Right hindlimb (tissue), 1 donor: ENCODE measurements at regions not wholly inside any gene's neighbourhood (a gene's known extent, or its start where the extent isn't known, plus 50 kb on each side); places are given as distances from the start of the nearest gene placed in this dataset.
A peak's percentile ranks its signal among the peaks of the same experiment; 100 is the strongest.

Source experiments
- DNase-seq: peaks from one replicate; pipeline ENCODE4 v3.0.0-alpha.2; 2018

DNA sequence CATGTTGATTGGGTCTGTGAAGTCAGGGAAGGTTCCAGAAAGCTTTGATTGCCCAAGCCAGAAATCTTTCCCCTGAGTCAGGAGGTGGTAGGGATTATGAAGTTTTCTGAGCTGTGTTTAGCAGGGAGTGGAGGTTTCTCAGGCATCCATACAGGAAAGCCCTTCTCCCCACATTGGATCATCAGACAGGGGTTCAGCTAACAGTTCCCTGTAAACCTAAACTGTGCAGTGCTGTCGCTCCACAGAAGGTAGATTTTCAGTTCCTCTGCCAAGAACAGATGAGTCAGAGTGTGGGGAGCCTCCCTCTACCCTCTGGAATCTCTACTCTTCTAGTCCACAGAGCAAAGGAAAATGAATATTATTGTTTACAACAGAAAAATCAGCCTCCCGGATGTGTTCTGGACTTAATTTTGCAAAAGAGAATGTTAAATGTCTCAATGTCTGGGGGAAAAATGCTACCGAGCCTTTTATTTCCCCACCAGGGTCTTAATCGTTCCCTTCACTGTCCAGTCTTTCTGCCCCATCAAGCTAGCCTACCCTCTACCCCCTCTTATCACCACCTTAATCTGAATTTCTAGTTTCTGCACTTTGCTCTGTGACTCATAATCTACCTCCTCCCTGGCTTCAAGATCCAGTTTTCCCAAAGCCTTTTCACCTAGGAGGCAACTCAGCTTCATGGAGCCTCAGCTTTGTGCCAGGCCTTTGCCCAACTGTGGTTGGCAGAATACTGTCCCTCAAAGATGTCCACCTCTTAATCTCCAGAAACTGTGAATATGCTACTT, 355.6 kb downstream of the PRDM2 start:
- DNase-seq, result no peak

DNA sequence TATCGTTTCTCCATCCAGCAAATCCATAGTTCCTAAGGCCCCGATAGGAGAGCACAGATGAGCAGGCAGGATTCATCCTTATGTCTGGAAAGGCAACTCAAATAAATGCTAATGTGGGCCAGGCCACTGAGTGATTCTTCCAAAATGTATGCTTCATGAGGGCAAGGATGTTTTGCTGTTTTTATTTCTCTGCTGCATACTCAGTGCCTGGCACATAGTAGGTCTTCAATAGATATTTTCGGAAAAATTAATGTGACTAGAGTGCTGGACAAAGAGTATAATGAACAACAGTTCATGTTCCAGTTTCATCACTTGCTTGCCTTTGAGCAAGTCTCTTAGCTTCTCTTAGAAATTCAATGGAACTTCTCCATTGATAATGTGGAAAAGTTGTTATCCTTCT, 357.7 kb downstream of the PRDM2 start:
- no peak for DNase-seq

DNA sequence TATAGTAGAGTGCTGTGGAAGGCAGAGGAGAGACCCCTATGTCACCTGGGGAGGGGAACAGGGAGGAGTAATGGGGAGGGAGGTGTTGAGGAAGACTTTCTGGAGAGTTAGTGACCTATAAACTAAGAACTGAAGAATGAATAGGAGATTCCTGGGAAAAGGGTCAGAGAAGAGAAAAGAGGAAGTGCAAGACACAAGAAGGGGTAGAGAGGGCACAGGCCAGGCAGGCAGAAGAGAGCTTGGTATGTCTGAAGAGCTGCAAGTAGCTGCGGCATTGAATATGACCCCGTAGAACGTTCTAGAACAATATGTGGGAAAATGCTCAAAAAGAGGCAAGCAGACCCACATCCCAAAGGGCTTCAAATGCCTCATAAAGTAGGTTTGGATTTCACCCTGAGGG, 361.2 kb downstream of the PRDM2 start:
- no peak for DNase-seq

DNA sequence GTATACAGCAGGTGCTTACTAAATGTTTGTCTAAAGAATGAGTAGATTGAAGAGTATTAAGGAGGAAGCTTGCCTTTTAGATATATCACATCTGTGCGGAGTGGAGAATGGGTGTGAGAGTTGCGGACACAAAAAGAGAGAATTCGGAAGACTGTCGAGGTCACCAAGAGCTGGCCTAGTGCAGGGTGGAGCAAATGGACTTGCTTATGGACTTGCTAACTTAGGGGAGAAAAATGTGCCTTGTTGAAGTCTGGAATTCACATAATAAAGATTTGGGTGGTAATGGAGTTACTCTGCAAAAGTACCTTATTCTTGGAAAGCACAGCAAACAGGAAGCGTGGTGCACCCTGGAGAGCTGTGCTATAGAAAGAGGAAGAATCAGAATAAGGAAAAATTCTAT, 361.7 kb downstream of the PRDM2 start:
- DNase-seq, result no peak

DNA sequence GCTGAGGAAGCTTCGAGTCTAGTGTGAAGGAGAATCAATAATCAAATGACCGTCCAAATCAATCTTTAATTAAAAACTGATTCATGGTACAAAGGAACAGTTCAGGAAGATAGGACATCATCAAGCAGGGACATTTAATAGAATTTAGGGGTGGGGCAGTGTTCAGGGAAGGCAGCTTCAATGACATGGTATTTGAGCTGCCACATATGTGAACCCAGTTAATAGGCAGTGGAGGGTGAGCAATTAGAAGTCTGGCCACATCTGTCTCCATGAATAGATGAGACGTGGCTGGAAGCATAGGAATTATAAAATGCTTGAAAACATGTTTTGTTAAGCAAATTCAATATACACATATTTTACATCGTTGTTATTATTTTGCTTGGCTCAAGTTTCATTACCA, 362.7 kb downstream of the PRDM2 start:
- DNase-seq, result no peak

DNA sequence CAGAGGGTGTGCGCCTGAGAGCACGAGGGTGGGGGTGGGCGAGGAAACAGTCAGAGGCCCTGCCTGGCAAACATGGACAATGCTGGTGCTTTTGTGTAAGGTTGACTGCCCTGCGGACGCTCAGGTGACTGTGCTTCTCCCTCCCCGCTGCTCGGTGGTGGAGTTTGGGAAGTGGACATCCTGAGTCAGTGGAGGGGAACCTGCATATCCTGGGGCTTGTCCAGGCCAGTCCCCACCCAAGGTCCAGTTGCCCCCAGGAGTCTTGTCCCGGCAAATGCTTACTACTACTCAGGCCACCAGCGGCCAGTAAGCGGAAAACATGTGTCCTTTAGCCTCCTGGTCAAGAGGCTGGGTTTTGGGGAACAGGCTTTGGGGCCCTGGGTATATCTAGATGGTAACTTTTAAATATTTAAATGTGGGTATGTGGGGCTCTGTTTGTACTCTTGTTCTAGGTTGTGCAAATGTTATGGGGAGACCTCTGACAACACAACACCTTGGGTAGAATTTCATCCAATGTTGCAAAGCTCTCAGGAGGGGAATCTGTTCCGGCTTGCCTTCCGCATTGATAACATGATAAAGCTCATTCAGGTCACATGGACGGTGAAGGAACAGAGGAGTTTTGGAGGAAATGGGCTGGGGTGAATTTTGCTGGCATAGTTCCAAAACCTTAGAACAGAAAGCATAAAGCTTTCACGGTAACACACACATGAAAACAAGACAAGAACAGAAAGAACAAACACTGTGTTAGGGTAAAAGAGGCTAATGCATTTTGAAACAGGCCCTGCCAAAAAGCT, 364.9 kb downstream of the PRDM2 start:
- DNase-seq, result no peak

DNA sequence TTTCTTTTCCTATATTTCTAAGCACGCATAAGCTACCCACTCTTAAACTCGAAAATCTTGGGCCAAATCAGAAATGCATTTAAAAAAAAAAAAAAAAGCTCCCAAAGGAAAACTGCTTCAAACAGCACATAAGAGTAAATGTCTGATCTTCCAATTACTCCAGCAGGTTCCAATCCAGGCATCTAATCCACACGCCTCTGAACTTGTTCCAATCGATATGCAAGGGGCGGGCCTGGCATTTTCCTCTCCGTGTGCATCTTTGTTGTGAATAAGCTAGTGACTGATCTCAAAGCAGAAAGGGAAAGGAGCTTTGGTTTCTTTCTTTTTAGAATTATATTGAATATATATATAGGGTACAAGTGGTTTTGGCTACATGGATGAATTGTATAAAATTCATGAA, 365.5 kb downstream of the PRDM2 start:
- no peak for DNase-seq

DNA sequence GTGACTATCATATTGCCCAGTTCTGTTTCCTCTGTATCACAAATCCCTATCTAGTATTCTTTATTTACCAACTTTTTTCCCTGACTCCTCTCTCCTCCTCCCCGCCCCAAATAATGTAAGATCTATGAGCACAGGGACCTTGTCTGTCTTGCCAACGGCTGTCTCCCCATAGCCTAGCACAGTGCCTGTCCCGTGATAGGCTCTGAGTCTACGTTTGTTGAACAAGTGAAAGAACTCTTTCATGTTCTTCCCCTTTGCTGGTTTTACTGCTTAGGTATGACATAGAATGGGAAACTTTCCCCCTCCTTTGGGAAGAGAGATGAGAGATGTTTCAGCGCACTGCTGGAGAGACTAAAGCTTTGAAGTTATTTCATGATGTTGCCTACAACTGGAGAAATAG, 367.0 kb downstream of the PRDM2 start:
- DNase-seq, result no peak

DNA sequence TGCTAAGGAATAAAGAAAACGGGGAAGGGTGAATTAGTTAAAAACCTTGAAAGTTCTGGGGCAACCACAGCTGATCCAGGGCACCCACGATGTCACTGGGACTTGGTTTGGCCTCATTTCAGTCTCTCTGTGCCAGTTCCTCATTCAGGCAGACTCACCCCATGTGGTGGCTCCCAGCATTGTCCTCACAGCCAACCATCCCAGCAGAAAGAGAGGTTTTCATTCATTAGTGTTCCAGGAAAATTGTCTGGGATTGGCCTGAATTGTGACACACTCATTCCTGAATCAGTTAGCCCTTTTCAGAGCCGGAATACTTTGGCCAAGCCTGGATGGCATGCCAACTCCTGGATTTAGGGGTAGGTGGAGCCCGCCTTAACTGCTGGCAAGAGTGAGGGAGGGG, 367.7 kb downstream of the PRDM2 start:
- DNase-seq, result no peak

DNA sequence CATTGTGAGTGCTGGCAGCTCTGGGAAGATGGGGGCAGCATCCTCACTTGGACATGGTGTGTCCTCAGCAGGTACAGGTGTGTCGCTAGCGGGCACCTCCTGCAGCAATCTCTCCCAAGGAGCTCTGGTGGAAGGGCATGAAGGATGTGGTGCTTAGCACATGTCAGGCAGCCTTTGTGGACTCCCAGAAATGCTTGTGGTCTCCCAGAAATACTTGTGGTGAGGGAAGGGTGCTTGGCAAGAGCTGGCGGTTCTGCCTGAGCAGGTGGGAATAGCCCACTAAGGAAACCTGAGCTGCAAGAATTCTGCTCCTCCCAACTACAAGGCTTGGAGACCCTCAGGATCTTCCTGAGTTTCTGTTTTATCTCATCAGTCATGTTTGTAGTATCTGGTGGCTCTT, 371.6 kb downstream of the PRDM2 start:
- DNase-seq, result no peak

DNA sequence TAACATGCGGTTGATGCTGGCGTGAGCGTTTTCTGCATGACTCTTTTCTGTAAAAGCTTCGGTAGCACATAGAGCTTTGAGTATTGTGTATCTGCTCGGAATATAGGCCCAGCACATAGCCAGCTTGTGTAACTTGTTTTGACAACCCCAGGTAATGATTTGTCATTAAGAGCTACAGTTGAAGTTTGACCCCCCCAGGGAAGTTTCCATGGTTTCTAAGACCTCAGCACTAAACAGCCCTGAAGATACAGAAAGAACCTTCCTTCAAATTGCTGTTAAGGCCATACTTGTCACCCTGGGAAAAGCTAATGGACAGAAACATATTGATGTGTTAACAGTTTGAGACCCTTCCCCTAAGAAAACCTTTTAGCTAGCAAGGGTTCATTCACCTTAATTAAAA, 380.7 kb downstream of the PRDM2 start:
- DNase-seq, result no peak

DNA sequence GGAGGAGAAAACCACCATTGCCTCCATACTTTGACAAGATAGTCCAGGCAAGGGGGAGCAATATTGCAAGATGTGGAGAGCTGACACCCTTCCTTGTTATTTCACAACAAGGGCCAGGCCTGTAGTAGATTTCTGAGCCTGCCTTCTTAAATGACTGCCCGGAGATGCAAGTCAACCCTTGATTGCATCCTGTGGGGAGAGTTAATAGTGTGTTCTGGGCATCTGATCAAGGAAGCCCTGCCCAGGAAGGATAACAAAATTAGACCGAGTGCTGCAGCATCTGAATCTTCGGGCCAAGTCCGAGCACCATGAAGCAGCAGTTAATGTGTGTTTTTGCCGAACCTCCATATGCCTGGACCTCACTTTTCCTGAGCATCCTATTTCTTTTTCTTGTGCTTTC, 382.3 kb downstream of the PRDM2 start:
- no peak for DNase-seq

DNA sequence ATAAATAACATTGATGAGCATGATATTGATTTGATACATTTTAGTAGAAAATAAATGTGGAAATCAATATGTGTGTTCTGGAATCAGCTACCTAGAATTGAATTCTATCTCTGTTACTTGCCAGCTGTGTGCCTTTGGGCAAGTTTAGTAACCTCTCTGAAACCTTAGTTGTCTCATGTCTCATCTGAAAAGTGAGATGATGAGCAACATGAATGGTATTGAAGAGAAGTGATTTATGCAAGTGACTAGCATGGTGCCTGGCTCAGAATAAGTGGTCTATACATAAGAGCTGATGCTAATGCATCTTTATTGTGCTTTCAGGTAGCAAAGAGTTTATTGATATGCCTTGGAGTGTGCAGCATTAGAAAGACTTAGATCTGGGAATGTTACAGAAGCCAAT, 383.3 kb downstream of the PRDM2 start:
- DNase-seq, result no peak

DNA sequence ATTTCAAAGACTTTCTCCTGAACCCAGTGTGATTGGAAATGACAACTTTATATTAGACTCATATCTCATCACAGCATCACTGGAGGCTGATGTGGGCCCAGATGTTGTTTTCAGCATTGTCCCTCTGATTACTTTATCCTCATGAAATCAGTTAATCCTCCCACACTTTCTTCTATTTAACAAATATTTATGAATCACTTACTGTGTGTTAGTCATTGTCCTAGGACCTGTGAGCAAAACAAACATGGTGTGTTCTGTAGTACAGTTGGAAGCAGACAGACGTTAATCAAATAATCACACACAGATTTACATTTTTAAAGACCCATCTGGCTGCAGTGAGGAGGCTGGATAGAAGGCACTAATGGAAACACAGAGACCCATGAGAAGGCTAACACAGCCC, 383.7 kb downstream of the PRDM2 start:
- DNase-seq, result no peak

DNA sequence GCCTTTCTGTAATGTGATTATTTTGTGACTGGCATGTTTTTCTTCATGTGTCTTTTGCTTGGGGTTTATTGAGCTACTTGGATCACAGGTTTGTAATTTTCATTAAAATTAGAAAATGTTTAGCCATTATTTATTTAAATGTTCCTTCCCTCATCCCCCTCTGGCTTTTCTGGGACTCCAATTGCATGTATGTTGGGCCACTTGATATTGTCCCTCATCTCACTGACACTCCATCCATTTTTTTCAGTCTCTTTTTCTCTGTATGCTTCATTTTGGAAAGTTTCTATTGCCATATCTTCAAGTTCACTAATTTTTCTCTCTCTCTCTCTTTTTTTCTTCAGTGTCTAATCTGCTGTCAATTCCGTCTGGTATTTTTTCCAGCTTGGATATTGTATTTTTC, 390.1 kb downstream of the PRDM2 start:
- DNase-seq, result no peak

DNA sequence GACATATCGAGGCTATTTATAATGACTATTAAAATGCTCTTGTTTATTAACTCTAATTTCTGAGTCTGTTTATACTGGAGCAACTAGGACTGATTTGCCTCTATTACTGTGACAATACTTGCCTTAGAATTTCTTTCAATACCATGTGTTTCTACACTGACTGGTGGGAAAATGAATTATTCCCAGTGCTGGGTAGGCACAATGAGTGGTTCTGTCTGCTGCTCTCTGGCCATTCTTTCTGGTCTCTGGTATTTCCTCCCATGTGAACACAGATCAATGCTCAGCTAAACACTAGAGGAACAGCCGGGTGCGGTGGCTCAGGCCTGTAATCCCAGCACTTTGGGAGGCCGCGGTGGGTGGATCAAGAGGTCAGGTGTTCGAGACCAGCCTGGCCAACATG, 390.5 kb downstream of the PRDM2 start:
- no peak for DNase-seq

DNA sequence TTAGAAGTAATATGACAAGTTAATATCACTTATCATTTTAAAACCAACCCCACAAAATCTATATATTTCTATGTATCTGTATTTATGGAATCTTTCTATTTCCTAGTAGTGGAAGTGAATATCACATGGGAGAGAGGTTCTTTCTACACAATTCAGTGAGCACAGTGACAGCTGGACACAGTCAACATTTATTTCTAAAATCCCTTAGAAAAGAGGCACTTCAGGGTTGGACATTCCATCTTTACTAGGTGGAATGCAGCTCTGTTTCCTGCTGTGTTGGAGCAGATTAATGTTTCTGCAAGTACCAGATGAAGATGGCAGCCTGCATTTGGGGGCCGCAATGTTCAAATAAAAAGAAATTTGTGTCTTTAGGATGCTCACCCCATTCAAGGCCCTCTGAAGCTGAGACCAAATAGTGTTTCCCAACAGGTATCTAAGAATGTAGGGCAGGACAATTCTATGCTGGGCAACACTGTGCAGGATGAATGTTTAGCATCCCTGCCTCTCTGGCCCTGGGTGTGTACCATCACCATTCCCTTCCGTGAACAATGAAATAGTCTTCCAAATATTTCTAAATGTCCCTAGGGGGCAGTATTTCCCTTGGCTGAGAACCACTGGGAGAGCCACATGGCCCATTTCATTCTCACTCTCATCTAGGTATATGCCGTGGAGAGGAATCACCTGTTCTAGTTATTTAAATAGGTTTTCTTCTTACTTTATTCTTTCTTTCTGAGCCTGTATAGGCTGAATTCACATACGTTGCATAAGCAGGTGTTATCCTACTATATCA, 394.8 kb downstream of the PRDM2 start:
- no peak for DNase-seq

DNA sequence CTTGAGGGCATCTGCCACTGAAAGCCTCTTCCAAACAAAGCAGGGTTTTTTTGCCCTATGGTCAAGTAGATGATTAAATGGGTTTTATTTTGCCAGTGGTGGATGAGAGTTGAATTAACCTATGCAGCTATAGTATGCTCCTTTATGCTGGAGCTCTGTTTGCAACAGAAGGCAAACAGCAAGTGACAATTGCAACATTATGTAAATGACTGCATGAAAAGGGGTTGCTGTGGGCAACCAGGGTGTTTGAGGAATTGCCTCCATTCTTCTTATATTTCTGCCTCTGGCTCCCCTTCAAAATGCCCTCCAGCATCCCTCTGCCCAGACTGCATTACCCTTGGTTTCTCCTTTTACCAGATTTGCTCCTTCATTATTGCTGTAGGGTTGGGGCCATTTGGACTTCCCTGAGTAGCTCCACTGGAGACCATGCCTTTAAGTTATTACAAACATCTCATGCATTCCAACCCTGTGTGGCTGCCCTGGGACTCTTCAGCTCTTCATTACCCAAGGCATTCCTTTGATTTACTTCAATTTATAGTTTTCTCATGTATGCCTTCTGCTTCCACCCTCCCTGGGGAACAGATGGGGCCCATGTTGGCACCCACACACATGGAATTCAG, 398.4 kb downstream of the PRDM2 start:
- DNase-seq, result no peak

DNA sequence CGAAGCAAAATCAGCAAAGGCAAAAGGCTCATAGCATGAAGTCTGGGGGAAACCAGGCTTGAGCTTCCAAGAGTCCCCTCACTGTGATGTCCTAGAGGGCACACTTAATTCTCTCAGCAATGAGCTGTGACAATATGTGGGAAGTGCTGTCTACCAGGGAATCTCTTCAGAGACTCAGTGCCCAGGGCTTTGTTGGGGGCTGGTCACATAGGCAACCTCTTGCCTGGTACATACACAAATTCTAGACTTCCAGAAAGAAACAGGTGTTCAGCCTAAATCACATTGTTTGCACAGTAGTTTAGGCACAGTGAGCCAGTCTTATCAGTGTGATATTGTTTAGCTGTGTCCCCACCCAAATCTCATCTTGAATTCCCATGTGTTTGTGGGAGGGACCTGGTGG, 400.5 kb downstream of the PRDM2 start:
- DNase-seq, result no peak

DNA sequence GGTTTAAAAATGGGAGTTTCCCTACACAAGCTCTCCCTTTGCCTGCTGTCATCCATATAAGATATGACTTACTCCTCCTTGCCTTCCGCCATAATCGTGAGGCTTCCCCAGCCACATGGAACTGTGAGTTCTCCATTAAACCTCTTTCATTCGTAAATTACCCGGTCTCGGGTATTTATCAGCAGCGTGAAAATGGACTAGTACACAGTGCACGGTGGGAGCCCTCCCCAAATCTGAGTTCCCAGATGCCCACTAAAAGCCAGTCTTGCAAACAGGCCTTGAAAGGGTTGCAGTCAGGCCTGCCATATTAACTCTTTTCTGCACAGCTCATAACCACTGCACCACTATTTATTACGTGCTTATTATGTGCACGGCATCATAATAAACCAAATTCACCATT, 400.9 kb downstream of the PRDM2 start:
- no peak for DNase-seq

DNA sequence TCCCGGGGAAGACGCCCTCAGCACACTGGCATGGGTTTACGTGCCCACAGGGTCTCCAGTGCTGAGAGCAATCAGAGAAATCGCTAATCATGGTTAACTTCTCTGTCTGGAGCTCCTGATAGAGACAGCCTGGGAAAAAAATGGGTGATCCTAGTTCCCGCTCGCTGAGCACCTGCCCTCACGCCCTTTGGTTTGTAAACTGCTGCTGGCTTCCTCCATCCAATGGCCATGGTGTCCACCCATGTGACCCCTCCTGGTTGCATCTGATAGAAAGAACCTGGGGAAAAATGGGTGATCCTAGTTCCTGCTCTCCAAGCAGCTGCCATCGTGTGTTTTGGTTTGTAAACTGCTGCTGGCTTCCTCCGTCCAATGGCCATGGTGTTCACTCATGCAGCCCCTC, 402.2 kb downstream of the PRDM2 start:
- DNase-seq, result no peak

DNA sequence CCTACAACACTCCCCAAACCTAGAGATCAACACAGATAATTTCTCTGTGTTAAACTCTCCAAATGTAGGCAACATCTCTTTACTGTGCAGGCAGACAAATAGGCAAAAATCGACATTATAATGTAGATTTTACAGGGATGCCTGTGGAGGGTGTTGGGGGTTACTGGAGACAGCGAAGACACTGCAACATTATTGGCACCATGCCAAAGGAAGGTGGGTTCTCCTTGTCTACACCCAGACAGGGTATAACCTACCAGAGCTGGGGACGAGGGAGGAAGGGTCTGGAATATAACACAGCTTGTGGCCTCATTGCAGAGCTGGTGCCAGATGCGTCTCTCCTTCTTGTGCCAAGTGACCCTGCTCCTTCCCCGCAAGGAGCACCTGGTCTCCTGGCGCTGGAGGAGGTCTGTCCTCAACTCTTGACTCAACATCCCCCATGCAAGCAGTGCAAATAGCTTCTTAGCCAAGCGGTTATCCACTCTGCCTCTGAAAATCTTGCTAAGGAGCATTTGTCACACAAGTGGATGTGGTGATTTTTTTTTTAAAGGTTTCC, 404.0 kb downstream of the PRDM2 start:
- no peak for DNase-seq

DNA sequence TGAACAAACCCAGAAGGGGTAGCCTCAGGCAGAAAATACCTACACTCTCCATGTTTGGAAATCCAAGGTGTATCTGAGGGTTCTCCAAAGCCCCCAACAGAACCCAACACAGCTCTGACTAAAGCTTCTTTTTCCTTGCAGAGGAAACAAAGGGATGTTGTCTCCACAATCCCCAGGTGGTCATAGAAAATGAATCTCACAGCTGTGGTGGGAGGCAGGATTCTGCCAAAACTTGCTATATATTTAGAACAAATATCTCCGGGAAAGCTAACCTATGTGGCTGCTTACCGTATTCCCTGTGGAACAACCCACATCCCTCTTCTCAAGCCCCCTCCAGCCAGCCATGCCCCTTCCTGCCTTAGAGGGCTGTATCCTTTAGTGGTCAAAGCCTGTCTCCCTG, 406.1 kb downstream of the PRDM2 start:
- DNase-seq, result peak; percentile 43
